ENCODE measurements at regions not wholly inside any gene's neighbourhood (a gene's known extent, or its start where the extent isn't known, plus 50 kb on each side); places are given as distances from the start of the nearest gene placed in this dataset.

DNA sequence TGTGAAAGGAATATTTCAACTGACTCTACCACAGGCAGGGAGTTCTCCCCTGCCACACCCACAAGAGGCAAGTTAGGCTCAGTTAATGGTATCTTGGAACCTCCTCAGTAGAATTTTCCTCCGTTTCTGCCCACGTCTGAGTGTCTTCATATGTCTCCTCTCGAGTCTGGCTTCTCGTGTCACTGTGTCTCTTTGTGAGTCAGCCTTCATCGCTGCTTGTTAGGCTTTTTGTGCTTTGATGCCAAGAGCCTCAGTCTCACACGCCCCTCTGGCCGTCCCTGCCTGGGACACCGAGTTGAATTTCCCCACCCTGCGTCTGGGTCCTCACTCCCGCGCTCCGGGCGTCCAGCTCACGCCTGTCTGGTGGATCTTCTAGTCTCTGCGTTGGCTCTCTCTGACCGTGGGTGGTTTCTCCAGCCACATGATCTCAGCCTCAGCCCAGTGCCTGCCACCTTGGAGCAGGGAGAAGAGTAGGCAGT is 125.7 kb upstream of the GADD45A start:
- no peak for TF ChIP-seq CTCF (IDR thresholded peaks at IDR 0.05; ENCODE audit: insufficient read depth, low read length)
- DNase-seq (ENCODE audit: low read depth), result peak; percentile 78
- H3K4me3 ChIP-seq (ENCODE audit: low read depth, low read length), result peak overlapping the region; percentile 49

- DNase-seq (ENCODE audit: low read depth), result peak; percentile 77
- no peak for TF ChIP-seq CTCF (IDR thresholded peaks at IDR 0.05; ENCODE audit: insufficient read depth, low read length)
Measured at GRCh38 chr1:67560580-67561255, 124.3 kb upstream of the GADD45A start.

DNA sequence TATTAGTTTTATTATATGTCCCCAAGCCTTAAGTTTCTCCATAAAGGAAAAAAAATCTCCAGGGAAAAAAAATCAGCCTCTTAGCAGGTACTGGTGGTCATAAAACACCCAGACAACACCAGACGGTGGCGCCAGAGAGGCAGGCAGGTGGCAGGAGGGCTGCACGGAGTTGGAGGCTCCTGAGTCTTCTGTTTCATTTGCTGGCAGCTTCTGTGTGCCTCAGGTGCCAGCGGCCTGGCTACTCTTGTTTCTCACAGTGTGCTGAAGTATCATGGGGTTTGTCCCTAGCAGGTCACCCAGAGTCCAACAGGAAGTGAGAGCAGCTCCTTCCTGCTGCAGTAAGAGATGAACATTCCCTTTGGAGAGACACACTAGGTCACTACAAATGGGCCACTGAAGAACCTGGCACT is 123.3 kb upstream of the GADD45A start:
- peak; percentile 91 for DNase-seq (ENCODE audit: low read depth)

More at GRCh38 chr1:67560580-67561255, 124.3 kb upstream of the GADD45A start:
- no peak overlapping the region for H3K4me3 ChIP-seq (ENCODE audit: low read depth, low read length)

GRCh38 chr1:67563684-67564083 is 121.3 kb upstream of the GADD45A start:
- H3K4me3 ChIP-seq (ENCODE audit: low read depth, low read length), result no peak overlapping the region
- no peak for TF ChIP-seq CTCF (IDR thresholded peaks at IDR 0.05; ENCODE audit: insufficient read depth, low read length)
- DNase-seq (ENCODE audit: low read depth), result no peak

More for the DNA sequence above, 123.3 kb upstream of the GADD45A start:
- H3K4me3 ChIP-seq (ENCODE audit: low read depth, low read length), result no peak overlapping the region
- TF ChIP-seq CTCF (IDR thresholded peaks at IDR 0.05; ENCODE audit: insufficient read depth, low read length), result peak; percentile 91

DNA sequence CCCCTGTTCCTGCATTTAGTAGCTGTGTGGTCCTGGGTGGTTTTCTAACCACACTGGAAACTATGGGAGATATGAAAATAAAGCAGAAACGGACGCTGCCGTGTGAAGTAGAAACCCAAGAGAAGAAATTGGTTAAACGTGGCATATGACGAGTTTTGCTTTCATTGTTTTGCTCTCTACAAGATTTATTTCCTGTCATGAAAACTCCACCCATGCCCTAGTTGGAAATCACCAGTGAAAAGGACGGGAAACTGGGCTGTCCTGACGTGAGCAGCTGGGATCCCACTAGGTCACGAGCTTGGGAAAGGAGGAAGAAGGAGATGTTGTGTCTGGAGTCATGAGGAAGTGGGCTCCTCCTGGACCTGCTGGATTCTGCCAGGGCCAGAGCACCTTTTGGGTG is 120.8 kb upstream of the GADD45A start:
- TF ChIP-seq CTCF (IDR thresholded peaks at IDR 0.05; ENCODE audit: insufficient read depth, low read length), result no peak
- no peak overlapping the region for H3K4me3 ChIP-seq (ENCODE audit: low read depth, low read length)
- DNase-seq (ENCODE audit: low read depth), result peak; percentile 98

- no peak overlapping the region for H3K4me3 ChIP-seq (ENCODE audit: low read depth, low read length)
- peak; percentile 48 for DNase-seq (ENCODE audit: low read depth)
- TF ChIP-seq CTCF (IDR thresholded peaks at IDR 0.05; ENCODE audit: insufficient read depth, low read length), result no peak
Measured at GRCh38 chr1:67566803-67567377, 118.1 kb upstream of the GADD45A start.
